ENCODE measurements at regions not wholly inside any gene's neighbourhood (a gene's known extent, or its start where the extent isn't known, plus 50 kb on each side); places are given as distances from the start of the nearest gene placed in this dataset.
"Not testable (repeated sequence)": the region's sequence is repeated elsewhere in the genome, so short reads cannot be mapped to it uniquely, and the experiment has no call there.

- Histone ChIP-seq H3K9ac (ENCODE audit: low read length) (no peak overlapping the region), H3K9me3 (ENCODE audit: control insufficient read depth, low read length) (no peaks in the 10 kb centered on the region), H3K27me3 (ENCODE audit: control insufficient read depth, insufficient read depth, low read length) (no peaks in the 10 kb centered on the region), H3K36me3 (ENCODE audit: control insufficient read depth, insufficient read depth, low read length) (no peaks in the 10 kb centered on the region), H3K4me3 (ENCODE audit: low read length) (no peak overlapping the region), H3K4me1 (ENCODE audit: control insufficient read depth, insufficient read depth, low read length) (no peaks in the 10 kb centered on the region)
Measured at GRCh38 chr14:76287063-76287462, 88.9 kb upstream of the ESRRB start.

DNA sequence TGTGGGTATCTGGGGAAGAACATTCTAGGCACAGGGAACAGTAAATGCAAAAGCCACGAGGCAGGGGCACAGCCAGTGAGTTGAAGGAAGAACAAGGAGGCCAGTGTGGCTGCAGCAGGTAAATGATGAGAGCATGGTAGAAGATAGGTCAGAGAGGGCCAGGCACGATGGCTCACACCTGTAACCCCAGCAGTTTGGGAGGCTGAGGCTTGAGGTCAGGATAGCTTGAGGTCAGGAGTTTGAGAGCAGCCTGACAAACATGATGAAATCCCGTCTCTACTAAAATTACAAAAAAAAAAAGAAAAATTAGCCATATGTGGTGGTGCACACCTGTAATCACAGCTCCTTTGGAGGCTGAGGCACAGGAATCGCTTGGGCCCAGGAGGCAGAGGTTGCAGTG lies 86.7 kb upstream of the ESRRB start:
- H3K27me3 ChIP-seq (ENCODE audit: control insufficient read depth, insufficient read depth, low read length): no peaks in the 10 kb centered on the region
- H3K36me3 ChIP-seq (ENCODE audit: control insufficient read depth, insufficient read depth, low read length): no peaks in the 10 kb centered on the region
- no peak overlapping the region for H3K9ac ChIP-seq (ENCODE audit: low read length)
- H3K9me3 ChIP-seq (ENCODE audit: control insufficient read depth, low read length): no peaks in the 10 kb centered on the region
- no peak overlapping the region for H3K4me3 ChIP-seq (ENCODE audit: low read length)
- peaks cover 14% of the 10 kb centered on the region for H3K4me1 ChIP-seq (ENCODE audit: control insufficient read depth, insufficient read depth, low read length)

- Histone ChIP-seq H3K9ac (ENCODE audit: low read length) (no peak overlapping the region), H3K9me3 (ENCODE audit: control insufficient read depth, low read length) (no peaks in the 10 kb centered on the region), H3K27me3 (ENCODE audit: control insufficient read depth, insufficient read depth, low read length) (no peaks in the 10 kb centered on the region), H3K36me3 (ENCODE audit: control insufficient read depth, insufficient read depth, low read length) (no peaks in the 10 kb centered on the region), H3K4me3 (ENCODE audit: low read length) (no peak overlapping the region), H3K4me1 (ENCODE audit: control insufficient read depth, insufficient read depth, low read length) (peaks cover 14% of the 10 kb centered on the region)
Measured at GRCh38 chr14:76292561-76292960, 83.4 kb upstream of the ESRRB start.

DNA sequence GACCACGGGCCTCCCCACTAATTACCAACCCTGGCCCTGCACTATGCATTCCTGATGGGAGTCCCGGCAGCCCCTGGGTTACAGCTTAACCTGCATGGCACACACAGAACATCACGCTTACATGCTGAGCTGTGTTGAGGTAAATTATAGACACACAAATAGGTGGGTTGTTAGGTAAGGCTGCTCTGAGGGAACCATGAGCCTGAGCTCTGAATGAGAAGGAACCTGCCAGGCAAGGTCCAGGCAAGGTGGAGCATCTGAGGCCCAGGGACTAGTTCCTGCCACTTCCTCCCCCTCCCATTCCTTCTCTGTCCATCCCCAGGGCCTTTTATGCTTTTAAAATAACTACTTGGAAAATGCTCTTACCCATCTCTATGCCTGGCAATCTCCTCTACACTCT lies 82.7 kb upstream of the ESRRB start:
- Histone ChIP-seq H3K27me3 (ENCODE audit: control insufficient read depth, insufficient read depth, low read length) (no peaks in the 10 kb centered on the region), H3K4me3 (ENCODE audit: low read length) (no peak overlapping the region), H3K9me3 (ENCODE audit: control insufficient read depth, low read length) (no peaks in the 10 kb centered on the region), H3K36me3 (ENCODE audit: control insufficient read depth, insufficient read depth, low read length) (no peaks in the 10 kb centered on the region), H3K9ac (ENCODE audit: low read length) (no peak overlapping the region), H3K4me1 (ENCODE audit: control insufficient read depth, insufficient read depth, low read length) (peaks cover 14% of the 10 kb centered on the region)

DNA sequence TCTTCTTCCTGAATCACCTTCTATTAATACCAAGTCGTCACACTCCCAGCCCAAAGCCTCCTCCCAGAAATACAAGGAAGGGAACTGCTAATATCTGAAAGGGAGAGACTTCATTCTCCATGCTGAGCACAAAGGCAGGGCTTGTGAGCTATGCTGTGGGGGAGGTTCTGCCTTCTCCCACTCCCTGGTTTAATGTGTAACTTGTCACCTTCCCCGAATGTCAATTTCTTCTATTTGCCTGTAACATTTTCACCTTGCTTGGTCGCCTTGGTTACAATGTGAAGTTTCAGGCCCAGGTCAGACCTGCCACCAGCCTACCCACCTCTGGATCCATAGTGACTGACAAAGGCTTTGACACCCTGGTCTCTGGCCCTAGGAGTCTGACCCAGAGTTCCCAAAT lies 82.0 kb upstream of the ESRRB start:
- Histone ChIP-seq H3K9ac (ENCODE audit: low read length) (no peak overlapping the region), H3K4me1 (ENCODE audit: control insufficient read depth, insufficient read depth, low read length) (peaks cover 14% of the 10 kb centered on the region)

GRCh38 chr14:76294876-76295275 lies 81.1 kb upstream of the ESRRB start:
- Histone ChIP-seq H3K27me3 (ENCODE audit: control insufficient read depth, insufficient read depth, low read length) (no peaks in the 10 kb centered on the region), H3K9ac (ENCODE audit: low read length) (no peak overlapping the region)

More for the DNA sequence above, 82.0 kb upstream of the ESRRB start:
- Histone ChIP-seq H3K27me3 (ENCODE audit: control insufficient read depth, insufficient read depth, low read length) (no peaks in the 10 kb centered on the region), H3K9me3 (ENCODE audit: control insufficient read depth, low read length) (no peaks in the 10 kb centered on the region), H3K36me3 (ENCODE audit: control insufficient read depth, insufficient read depth, low read length) (no peaks in the 10 kb centered on the region), H3K4me3 (ENCODE audit: low read length) (no peak overlapping the region)

GRCh38 chr14:76298896-76299295 lies 77.0 kb upstream of the ESRRB start:
- Histone ChIP-seq H3K9me3 (ENCODE audit: control insufficient read depth, low read length) (no peaks in the 10 kb centered on the region), H3K27me3 (ENCODE audit: control insufficient read depth, insufficient read depth, low read length) (no peaks in the 10 kb centered on the region), H3K9ac (ENCODE audit: low read length) (no peak overlapping the region), H3K4me3 (ENCODE audit: low read length) (no peak overlapping the region), H3K36me3 (ENCODE audit: control insufficient read depth, insufficient read depth, low read length) (no peaks in the 10 kb centered on the region), H3K4me1 (ENCODE audit: control insufficient read depth, insufficient read depth, low read length) (peaks cover 4% of the 10 kb centered on the region)

More at GRCh38 chr14:76294876-76295275, 81.1 kb upstream of the ESRRB start:
- Histone ChIP-seq H3K36me3 (ENCODE audit: control insufficient read depth, insufficient read depth, low read length) (no peaks in the 10 kb centered on the region), H3K4me1 (ENCODE audit: control insufficient read depth, insufficient read depth, low read length) (peaks cover 14% of the 10 kb centered on the region), H3K9me3 (ENCODE audit: control insufficient read depth, low read length) (no peaks in the 10 kb centered on the region), H3K4me3 (ENCODE audit: low read length) (no peak overlapping the region)

DNA sequence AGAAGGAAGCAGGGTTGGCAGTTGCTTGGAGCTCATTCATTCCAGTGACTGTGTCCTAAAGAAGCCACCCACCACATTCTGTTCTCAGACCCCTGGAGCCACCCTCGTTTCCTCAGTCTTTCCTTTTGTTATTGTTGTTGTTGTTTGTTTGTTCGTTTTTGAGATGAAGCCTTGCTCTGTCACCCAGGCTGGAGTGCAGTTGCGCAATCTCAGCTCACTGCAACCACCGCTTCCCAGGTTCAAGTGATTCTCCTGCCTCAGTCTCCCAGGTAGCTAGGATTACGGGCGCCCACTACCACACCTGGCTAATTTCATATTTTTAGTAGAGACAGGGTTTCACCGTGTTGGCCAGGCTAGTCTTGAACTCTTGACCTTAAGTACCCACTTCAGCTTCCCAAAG lies 72.7 kb upstream of the ESRRB start:
- H3K9ac ChIP-seq (ENCODE audit: low read length); H3K4me3 ChIP-seq (ENCODE audit: low read length); H3K36me3 ChIP-seq (ENCODE audit: control insufficient read depth, insufficient read depth, low read length); H3K4me1 ChIP-seq (ENCODE audit: control insufficient read depth, insufficient read depth, low read length); H3K27me3 ChIP-seq (ENCODE audit: control insufficient read depth, insufficient read depth, low read length); H3K9me3 ChIP-seq (ENCODE audit: control insufficient read depth, low read length): not testable (repeated sequence)

GRCh38 chr14:76304536-76305267 lies 71.2 kb upstream of the ESRRB start:
- Histone ChIP-seq H3K27me3 (ENCODE audit: control insufficient read depth, insufficient read depth, low read length) (no peaks in the 10 kb centered on the region), H3K36me3 (ENCODE audit: control insufficient read depth, insufficient read depth, low read length) (no peaks in the 10 kb centered on the region), H3K4me1 (ENCODE audit: control insufficient read depth, insufficient read depth, low read length) (no peaks in the 10 kb centered on the region), H3K9ac (ENCODE audit: low read length) (no peak overlapping the region), H3K4me3 (ENCODE audit: low read length) (no peak overlapping the region), H3K9me3 (ENCODE audit: control insufficient read depth, low read length) (no peaks in the 10 kb centered on the region)

DNA sequence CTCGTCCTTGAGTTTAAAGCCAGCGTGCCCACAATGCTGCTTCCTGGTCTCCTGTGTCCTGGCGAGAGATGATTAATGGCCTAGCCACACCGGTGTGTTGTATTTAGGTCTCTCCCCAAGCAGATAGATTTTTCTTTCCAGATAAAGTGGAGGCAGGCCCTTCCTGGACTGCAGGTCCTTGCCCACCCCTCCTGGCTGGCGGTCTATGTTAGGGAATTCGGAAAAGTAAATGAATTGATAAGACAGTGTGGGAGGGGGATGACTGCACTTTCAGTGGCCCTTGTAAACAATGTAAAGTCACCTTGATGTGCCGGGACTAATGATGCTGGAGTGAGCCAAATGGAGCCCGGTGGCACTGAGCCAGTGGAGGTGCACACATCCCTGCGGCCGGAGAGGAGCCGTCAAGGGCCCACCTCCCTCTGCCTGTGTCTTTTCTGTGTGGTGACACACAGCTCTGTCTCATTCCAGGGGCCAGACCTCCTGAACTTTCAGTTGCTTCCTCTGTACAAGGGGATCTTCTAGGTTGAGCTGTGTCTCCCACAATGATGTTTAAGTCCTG lies 70.6 kb upstream of the ESRRB start:
- Histone ChIP-seq H3K9me3 (ENCODE audit: control insufficient read depth, low read length) (no peaks in the 10 kb centered on the region), H3K4me3 (ENCODE audit: low read length) (no peak overlapping the region), H3K4me1 (ENCODE audit: control insufficient read depth, insufficient read depth, low read length) (no peaks in the 10 kb centered on the region), H3K36me3 (ENCODE audit: control insufficient read depth, insufficient read depth, low read length) (no peaks in the 10 kb centered on the region), H3K9ac (ENCODE audit: low read length) (no peak overlapping the region), H3K27me3 (ENCODE audit: control insufficient read depth, insufficient read depth, low read length) (peaks cover 5% of the 10 kb centered on the region)

GRCh38 chr14:76306131-76306530 lies 69.8 kb upstream of the ESRRB start:
- Histone ChIP-seq H3K27me3 (ENCODE audit: control insufficient read depth, insufficient read depth, low read length) (peaks cover 11% of the 10 kb centered on the region), H3K36me3 (ENCODE audit: control insufficient read depth, insufficient read depth, low read length) (no peaks in the 10 kb centered on the region), H3K4me3 (ENCODE audit: low read length) (no peak overlapping the region), H3K9ac (ENCODE audit: low read length) (no peak overlapping the region), H3K4me1 (ENCODE audit: control insufficient read depth, insufficient read depth, low read length) (no peaks in the 10 kb centered on the region), H3K9me3 (ENCODE audit: control insufficient read depth, low read length) (no peaks in the 10 kb centered on the region)

GRCh38 chr14:76307786-76308780 lies 67.9 kb upstream of the ESRRB start:
- H3K36me3 ChIP-seq (ENCODE audit: control insufficient read depth, insufficient read depth, low read length): no peaks in the 10 kb centered on the region
- H3K27me3 ChIP-seq (ENCODE audit: control insufficient read depth, insufficient read depth, low read length): peaks cover 11% of the 10 kb centered on the region
- H3K9ac ChIP-seq (ENCODE audit: low read length): no peak overlapping the region
- no peaks in the 10 kb centered on the region for H3K9me3 ChIP-seq (ENCODE audit: control insufficient read depth, low read length)
- no peaks in the 10 kb centered on the region for H3K4me1 ChIP-seq (ENCODE audit: control insufficient read depth, insufficient read depth, low read length)
- H3K4me3 ChIP-seq (ENCODE audit: low read length): no peak overlapping the region
